Epithelial cell of esophagus (primary cell): ENCODE measurements at regions not wholly inside any gene's neighbourhood (a gene's known extent, or its start where the extent isn't known, plus 50 kb on each side); places are given as distances from the start of the nearest gene placed in this dataset.
"Not testable (repeated sequence)": the region's sequence is repeated elsewhere in the genome, so short reads cannot be mapped to it uniquely, and the experiment has no call there.

ENCODE experiments used
- DNase-seq: peaks from one replicate; pipeline ENCODE4 v3.0.0; 2010; ENCODE audit warnings: low read depth
- H3K4me3 ChIP-seq: 2 replicates; pipeline ENCODE4 v1.5.1; 2011; ENCODE audit warnings: mild to moderate bottlenecking, low read length, control low read depth
- CTCF ChIP-seq: IDR thresholded peaks from 2 replicates; pipeline ENCODE4 v1.5.1; 2011; ENCODE audit warnings: low read depth, mild to moderate bottlenecking, low read length, control low read depth, inconsistent platforms; ENCODE audit not compliant: insufficient read depth; ENCODE audit errors: missing control alignments

- no peak overlapping the region for H3K4me3 ChIP-seq
- TF ChIP-seq CTCF: no peak
- no peak for DNase-seq
Observed at GRCh38 chr11:115982666-115983065, 478.5 kb upstream of the CADM1 start.

- H3K4me3 ChIP-seq: no peak overlapping the region
- TF ChIP-seq CTCF: no peak
- DNase-seq: no peak
Observed at GRCh38 chr11:115981814-115982471, 477.7 kb upstream of the CADM1 start.

- no peak overlapping the region for H3K4me3 ChIP-seq
- DNase-seq: no peak
- no peak for TF ChIP-seq CTCF
Observed at GRCh38 chr11:115981104-115981481, 476.9 kb upstream of the CADM1 start.

GRCh38 chr11:115980337-115981103 lies 476.3 kb upstream of the CADM1 start:
- H3K4me3 ChIP-seq: no peak overlapping the region
- DNase-seq: no peak
- TF ChIP-seq CTCF: no peak

GRCh38 chr11:115974703-115975102 lies 470.5 kb upstream of the CADM1 start:
- no peak for TF ChIP-seq CTCF
- no peak overlapping the region for H3K4me3 ChIP-seq
- DNase-seq: no peak

GRCh38 chr11:115967203-115967602 lies 463.0 kb upstream of the CADM1 start:
- H3K4me3 ChIP-seq, DNase-seq: not testable (repeated sequence)

GRCh38 chr11:115965767-115966504 lies 461.7 kb upstream of the CADM1 start:
- DNase-seq: no peak
- no peak for TF ChIP-seq CTCF
- H3K4me3 ChIP-seq: no peak overlapping the region
